C4-2B (cell line): ENCODE measurements at regions not wholly inside any gene's neighbourhood (a gene's known extent, or its start where the extent isn't known, plus 50 kb on each side); places are given as distances from the start of the nearest gene placed in this dataset.

ENCODE experiments used
- CTCF ChIP-seq: fragments of 450-650 bp; conservative IDR thresholded peaks from 2 replicates; pipeline ENCODE4 v1.5.1; 2017; ENCODE audit warnings: mild to moderate bottlenecking
- ZFX ChIP-seq: fragments of 450-650 bp; IDR thresholded peaks from 2 replicates; pipeline ENCODE4 v1.6.1; 2017

GRCh38 chr10:105387971-105388370 lies 746.9 kb downstream of the SORCS3 start:
- TF ChIP-seq CTCF = no peak
- TF ChIP-seq ZFX = no peak
